ENCODE measurements at regions not wholly inside any gene's neighbourhood (a gene's known extent, or its start where the extent isn't known, plus 50 kb on each side); places are given as distances from the start of the nearest gene placed in this dataset.
"Not testable (repeated sequence)": the region's sequence is repeated elsewhere in the genome, so short reads cannot be mapped to it uniquely, and the experiment has no call there.

- Histone ChIP-seq H3K36me3 (ENCODE audit: insufficient read depth, low read length) (no peaks in the 10 kb centered on the region), H3K9ac (ENCODE audit: low read length) (no peak overlapping the region), H3K4me3 (ENCODE audit: low read depth in 1 of 2, low read length in 2 of 2) (no peak overlapping the region), H3K9me3 (ENCODE audit: low read length) (no peaks in the 10 kb centered on the region), H3K27me3 (ENCODE audit: control insufficient read depth in 1 of 2, insufficient read depth in 2 of 2, low read length in 2 of 2) (no peaks in the 10 kb centered on the region), H3K27ac (ENCODE audit: low read depth, low read length) (peak overlapping the region; percentile 28), H3K4me1 (ENCODE audit: insufficient read depth, low read length) (peaks cover 20% of the 10 kb centered on the region)
Measured at GRCh38 chr15:93360976-93361375, 272.0 kb upstream of the RGMA start.

- Histone ChIP-seq H3K9ac (ENCODE audit: low read length) (no peak overlapping the region), H3K4me1 (ENCODE audit: insufficient read depth, low read length) (peaks cover 20% of the 10 kb centered on the region), H3K27ac (ENCODE audit: low read depth, low read length) (peak overlapping the region; percentile 28), H3K4me3 (ENCODE audit: low read depth in 1 of 2, low read length in 2 of 2) (no peak overlapping the region), H3K36me3 (ENCODE audit: insufficient read depth, low read length) (no peaks in the 10 kb centered on the region), H3K27me3 (ENCODE audit: control insufficient read depth in 1 of 2, insufficient read depth in 2 of 2, low read length in 2 of 2) (no peaks in the 10 kb centered on the region), H3K9me3 (ENCODE audit: low read length) (no peaks in the 10 kb centered on the region)
Measured at GRCh38 chr15:93360318-93360717, 271.3 kb upstream of the RGMA start.

- no peaks in the 10 kb centered on the region for H3K9me3 ChIP-seq (ENCODE audit: low read length)
- no peaks in the 10 kb centered on the region for H3K36me3 ChIP-seq (ENCODE audit: insufficient read depth, low read length)
- peak overlapping the region; percentile 76 for H3K27ac ChIP-seq (ENCODE audit: low read depth, low read length)
Measured at GRCh38 chr15:93359425-93360131, 270.6 kb upstream of the RGMA start.

GRCh38 chr15:93359060-93359408 lies 270.0 kb upstream of the RGMA start:
- H3K9me3 ChIP-seq (ENCODE audit: low read length) = no peaks in the 10 kb centered on the region
- no peaks in the 10 kb centered on the region for H3K36me3 ChIP-seq (ENCODE audit: insufficient read depth, low read length)
- no peaks in the 10 kb centered on the region for H3K27me3 ChIP-seq (ENCODE audit: control insufficient read depth in 1 of 2, insufficient read depth in 2 of 2, low read length in 2 of 2)
- peaks cover 20% of the 10 kb centered on the region for H3K4me1 ChIP-seq (ENCODE audit: insufficient read depth, low read length)
- H3K27ac ChIP-seq (ENCODE audit: low read depth, low read length) = peak overlapping the region; percentile 76
- no peak overlapping the region for H3K9ac ChIP-seq (ENCODE audit: low read length)
- H3K4me3 ChIP-seq (ENCODE audit: low read depth in 1 of 2, low read length in 2 of 2) = no peak overlapping the region

More at GRCh38 chr15:93359425-93360131, 270.6 kb upstream of the RGMA start:
- peaks cover 20% of the 10 kb centered on the region for H3K4me1 ChIP-seq (ENCODE audit: insufficient read depth, low read length)
- H3K4me3 ChIP-seq (ENCODE audit: low read depth in 1 of 2, low read length in 2 of 2) = no peak overlapping the region
- no peak overlapping the region for H3K9ac ChIP-seq (ENCODE audit: low read length)
- H3K27me3 ChIP-seq (ENCODE audit: control insufficient read depth in 1 of 2, insufficient read depth in 2 of 2, low read length in 2 of 2) = no peaks in the 10 kb centered on the region

GRCh38 chr15:93358166-93359059 lies 269.4 kb upstream of the RGMA start:
- Histone ChIP-seq H3K27ac (ENCODE audit: low read depth, low read length) (peak overlapping the region; percentile 76), H3K4me1 (ENCODE audit: insufficient read depth, low read length) (peaks cover 20% of the 10 kb centered on the region), H3K4me3 (ENCODE audit: low read depth in 1 of 2, low read length in 2 of 2) (no peak overlapping the region), H3K9ac (ENCODE audit: low read length) (no peak overlapping the region), H3K27me3 (ENCODE audit: control insufficient read depth in 1 of 2, insufficient read depth in 2 of 2, low read length in 2 of 2) (no peaks in the 10 kb centered on the region), H3K9me3 (ENCODE audit: low read length) (no peaks in the 10 kb centered on the region), H3K36me3 (ENCODE audit: insufficient read depth, low read length) (no peaks in the 10 kb centered on the region)

GRCh38 chr15:93348711-93349545 lies 259.9 kb upstream of the RGMA start:
- no peak overlapping the region for H3K9ac ChIP-seq (ENCODE audit: low read length)
- H3K27me3 ChIP-seq (ENCODE audit: control insufficient read depth in 1 of 2, insufficient read depth in 2 of 2, low read length in 2 of 2) = no peaks in the 10 kb centered on the region
- no peaks in the 10 kb centered on the region for H3K36me3 ChIP-seq (ENCODE audit: insufficient read depth, low read length)
- no peak overlapping the region for H3K27ac ChIP-seq (ENCODE audit: low read depth, low read length)
- no peaks in the 10 kb centered on the region for H3K4me1 ChIP-seq (ENCODE audit: insufficient read depth, low read length)
- no peaks in the 10 kb centered on the region for H3K9me3 ChIP-seq (ENCODE audit: low read length)
- no peak overlapping the region for H3K4me3 ChIP-seq (ENCODE audit: low read depth in 1 of 2, low read length in 2 of 2)

GRCh38 chr15:93347986-93348385 lies 259.0 kb upstream of the RGMA start:
- H3K9ac ChIP-seq (ENCODE audit: low read length) = no peak overlapping the region
- no peaks in the 10 kb centered on the region for H3K9me3 ChIP-seq (ENCODE audit: low read length)
- H3K4me3 ChIP-seq (ENCODE audit: low read depth in 1 of 2, low read length in 2 of 2) = no peak overlapping the region
- no peaks in the 10 kb centered on the region for H3K36me3 ChIP-seq (ENCODE audit: insufficient read depth, low read length)
- H3K4me1 ChIP-seq (ENCODE audit: insufficient read depth, low read length) = no peaks in the 10 kb centered on the region
- H3K27ac ChIP-seq (ENCODE audit: low read depth, low read length) = no peak overlapping the region
- no peaks in the 10 kb centered on the region for H3K27me3 ChIP-seq (ENCODE audit: control insufficient read depth in 1 of 2, insufficient read depth in 2 of 2, low read length in 2 of 2)

- no peak overlapping the region for H3K9ac ChIP-seq (ENCODE audit: low read length)
- no peak overlapping the region for H3K4me3 ChIP-seq (ENCODE audit: low read depth in 1 of 2, low read length in 2 of 2)
- no peaks in the 10 kb centered on the region for H3K36me3 ChIP-seq (ENCODE audit: insufficient read depth, low read length)
- no peak overlapping the region for H3K27ac ChIP-seq (ENCODE audit: low read depth, low read length)
- H3K27me3 ChIP-seq (ENCODE audit: control insufficient read depth in 1 of 2, insufficient read depth in 2 of 2, low read length in 2 of 2) = no peaks in the 10 kb centered on the region
- no peaks in the 10 kb centered on the region for H3K9me3 ChIP-seq (ENCODE audit: low read length)
- no peaks in the 10 kb centered on the region for H3K4me1 ChIP-seq (ENCODE audit: insufficient read depth, low read length)
Measured at GRCh38 chr15:93345981-93346380, 257.0 kb upstream of the RGMA start.

- H3K4me1 ChIP-seq (ENCODE audit: insufficient read depth, low read length); H3K4me3 ChIP-seq (ENCODE audit: low read depth in 1 of 2, low read length in 2 of 2); H3K9ac ChIP-seq (ENCODE audit: low read length); H3K27me3 ChIP-seq (ENCODE audit: control insufficient read depth in 1 of 2, insufficient read depth in 2 of 2, low read length in 2 of 2); H3K9me3 ChIP-seq (ENCODE audit: low read length); H3K27ac ChIP-seq (ENCODE audit: low read depth, low read length); H3K36me3 ChIP-seq (ENCODE audit: insufficient read depth, low read length): not testable (repeated sequence)
Measured at GRCh38 chr15:93343402-93343801, 254.4 kb upstream of the RGMA start.

GRCh38 chr15:93341164-93341563 lies 252.2 kb upstream of the RGMA start:
- Histone ChIP-seq H3K9ac (ENCODE audit: low read length) (no peak overlapping the region), H3K4me1 (ENCODE audit: insufficient read depth, low read length) (no peaks in the 10 kb centered on the region), H3K9me3 (ENCODE audit: low read length) (no peaks in the 10 kb centered on the region), H3K27ac (ENCODE audit: low read depth, low read length) (no peak overlapping the region), H3K36me3 (ENCODE audit: insufficient read depth, low read length) (no peaks in the 10 kb centered on the region), H3K27me3 (ENCODE audit: control insufficient read depth in 1 of 2, insufficient read depth in 2 of 2, low read length in 2 of 2) (no peaks in the 10 kb centered on the region), H3K4me3 (ENCODE audit: low read depth in 1 of 2, low read length in 2 of 2) (no peak overlapping the region)

GRCh38 chr15:93340406-93340805 lies 251.4 kb upstream of the RGMA start:
- H3K9ac ChIP-seq (ENCODE audit: low read length) = no peak overlapping the region
- H3K9me3 ChIP-seq (ENCODE audit: low read length) = no peaks in the 10 kb centered on the region
- H3K36me3 ChIP-seq (ENCODE audit: insufficient read depth, low read length) = no peaks in the 10 kb centered on the region
- H3K4me3 ChIP-seq (ENCODE audit: low read depth in 1 of 2, low read length in 2 of 2) = no peak overlapping the region
- H3K4me1 ChIP-seq (ENCODE audit: insufficient read depth, low read length) = no peaks in the 10 kb centered on the region
- no peak overlapping the region for H3K27ac ChIP-seq (ENCODE audit: low read depth, low read length)
- no peaks in the 10 kb centered on the region for H3K27me3 ChIP-seq (ENCODE audit: control insufficient read depth in 1 of 2, insufficient read depth in 2 of 2, low read length in 2 of 2)

All from muscle layer of colon (tissue), 2 donors.